Testis (tissue), 2 donors: ENCODE measurements at regions not wholly inside any gene's neighbourhood (a gene's known extent, or its start where the extent isn't known, plus 50 kb on each side); places are given as distances from the start of the nearest gene placed in this dataset.

Source experiments
- POLR2A ChIP-seq: fragments of 450-650 bp; IDR thresholded peaks from one replicate; pipeline ENCODE4 v1.6.1; 2017; ENCODE audit warnings: antibody characterized with exemption, mild to moderate bottlenecking, moderate library complexity
- TF ChIP-seq, protein P1 (sequence below), 3 experiments: fragments of 450-650 bp in 2 of 3; fragments of 200-600 bp in 1 of 3; sonication (generic) in 1 of 3; IDR thresholded peaks; one replicate each; pipeline ENCODE4 v1.5.1; 2016 to 2019; ENCODE audit warnings: antibody characterized with exemption in 3 of 3, mild to moderate bottlenecking in 2 of 3, moderate library complexity in 1 of 3

GRCh38 chr5:171528036-171528435 is 108.6 kb downstream of the FGF18 start:
- TF ChIP-seq, protein P1, sequence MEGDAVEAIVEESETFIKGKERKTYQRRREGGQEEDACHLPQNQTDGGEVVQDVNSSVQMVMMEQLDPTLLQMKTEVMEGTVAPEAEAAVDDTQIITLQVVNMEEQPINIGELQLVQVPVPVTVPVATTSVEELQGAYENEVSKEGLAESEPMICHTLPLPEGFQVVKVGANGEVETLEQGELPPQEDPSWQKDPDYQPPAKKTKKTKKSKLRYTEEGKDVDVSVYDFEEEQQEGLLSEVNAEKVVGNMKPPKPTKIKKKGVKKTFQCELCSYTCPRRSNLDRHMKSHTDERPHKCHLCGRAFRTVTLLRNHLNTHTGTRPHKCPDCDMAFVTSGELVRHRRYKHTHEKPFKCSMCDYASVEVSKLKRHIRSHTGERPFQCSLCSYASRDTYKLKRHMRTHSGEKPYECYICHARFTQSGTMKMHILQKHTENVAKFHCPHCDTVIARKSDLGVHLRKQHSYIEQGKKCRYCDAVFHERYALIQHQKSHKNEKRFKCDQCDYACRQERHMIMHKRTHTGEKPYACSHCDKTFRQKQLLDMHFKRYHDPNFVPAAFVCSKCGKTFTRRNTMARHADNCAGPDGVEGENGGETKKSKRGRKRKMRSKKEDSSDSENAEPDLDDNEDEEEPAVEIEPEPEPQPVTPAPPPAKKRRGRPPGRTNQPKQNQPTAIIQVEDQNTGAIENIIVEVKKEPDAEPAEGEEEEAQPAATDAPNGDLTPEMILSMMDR (IDR thresholded peaks at IDR 0.05), result no peak
- TF ChIP-seq POLR2A, result no peak
